Hematopoietic multipotent progenitor cell treated with erythropoietin and hydrocortisone succinate and interleukin-3 and kit ligand, for 4 days (in vitro differentiated cells): ENCODE measurements at regions not wholly inside any gene's neighbourhood (a gene's known extent, or its start where the extent isn't known, plus 50 kb on each side); places are given as distances from the start of the nearest gene placed in this dataset.
A peak's percentile ranks its signal among the peaks of the same experiment; 100 is the strongest.

Experiments
- DNase-seq: peaks from one replicate; pipeline ENCODE4 v3.0.0-alpha.2; 2015

GRCh38 chr18:10059610-10060468 is 146.0 kb downstream of the VAPA start:
- peak; percentile 13 for DNase-seq

GRCh38 chr18:10060469-10060782 is 146.6 kb downstream of the VAPA start:
- DNase-seq = no peak

- no peak for DNase-seq
These were observed 147.0 kb downstream of the VAPA start for GRCh38 chr18:10060841-10061240.

GRCh38 chr18:10061566-10062140 is 147.8 kb downstream of the VAPA start:
- no peak for DNase-seq

- DNase-seq = no peak
These were observed 148.8 kb downstream of the VAPA start for GRCh38 chr18:10062302-10063300.

- DNase-seq = no peak
These were observed 149.7 kb downstream of the VAPA start for GRCh38 chr18:10063489-10063888.

- DNase-seq = peak; percentile 14
These were observed 150.5 kb downstream of the VAPA start for GRCh38 chr18:10064267-10064666.

- no peak for DNase-seq
These were observed 151.5 kb downstream of the VAPA start for GRCh38 chr18:10065296-10065695.

- DNase-seq = no peak
These were observed 154.1 kb downstream of the VAPA start for GRCh38 chr18:10067670-10068659.

- no peak for DNase-seq
These were observed 155.2 kb downstream of the VAPA start for GRCh38 chr18:10068766-10069567.

- no peak for DNase-seq
These were observed 156.8 kb downstream of the VAPA start for GRCh38 chr18:10070561-10071000.

GRCh38 chr18:10072671-10073175 is 158.9 kb downstream of the VAPA start:
- DNase-seq = no peak

GRCh38 chr18:10074110-10074509 is 160.3 kb downstream of the VAPA start:
- no peak for DNase-seq

- DNase-seq = no peak
These were observed 160.9 kb downstream of the VAPA start for GRCh38 chr18:10074728-10075127.

GRCh38 chr18:10076502-10077030 is 162.8 kb downstream of the VAPA start:
- DNase-seq = no peak

GRCh38 chr18:10077986-10078385 is 164.2 kb downstream of the VAPA start:
- DNase-seq = no peak

GRCh38 chr18:10080372-10080771 is 166.6 kb downstream of the VAPA start:
- DNase-seq = no peak

- DNase-seq = no peak
These were observed 167.7 kb downstream of the VAPA start for GRCh38 chr18:10081492-10081891.

GRCh38 chr18:10085416-10085815 is 171.6 kb downstream of the VAPA start:
- no peak for DNase-seq

GRCh38 chr18:10085876-10086275 is 172.1 kb downstream of the VAPA start:
- DNase-seq = no peak
